Activated CD4-positive, alpha-beta T cell treated with anti-CD3 and anti-CD28 coated beads for 1 hour (primary cell): ENCODE measurements at regions not wholly inside any gene's neighbourhood (a gene's known extent, or its start where the extent isn't known, plus 50 kb on each side); places are given as distances from the start of the nearest gene placed in this dataset.

Source experiments
- DNase-seq: peaks from one replicate; pipeline ENCODE4 v3.0.0-alpha.2; 2020

GRCh38 chr3:187465503-187465902 lies 97.3 kb downstream of the RTP4 start:
- DNase-seq: no peak

DNA sequence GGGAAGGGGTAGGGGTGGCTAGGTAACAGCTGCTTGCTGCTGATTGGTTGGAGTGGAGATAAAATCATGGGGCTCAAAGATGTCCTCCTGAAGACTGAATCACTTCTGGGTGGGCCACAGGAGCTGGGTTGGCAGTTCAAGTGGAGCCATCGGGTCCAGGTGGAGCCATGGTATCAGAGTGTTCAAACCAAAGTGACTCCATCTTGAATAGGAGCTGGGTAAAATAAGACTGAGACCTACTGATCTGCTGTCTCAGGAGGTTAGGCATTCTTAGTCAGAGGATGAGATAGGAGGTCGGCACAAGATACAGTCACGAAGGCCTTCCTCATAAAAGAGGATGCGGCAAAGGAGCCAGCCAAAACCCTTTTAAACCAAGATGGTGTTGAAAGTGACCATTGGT lies 96.5 kb downstream of the RTP4 start:
- DNase-seq: no peak

DNA sequence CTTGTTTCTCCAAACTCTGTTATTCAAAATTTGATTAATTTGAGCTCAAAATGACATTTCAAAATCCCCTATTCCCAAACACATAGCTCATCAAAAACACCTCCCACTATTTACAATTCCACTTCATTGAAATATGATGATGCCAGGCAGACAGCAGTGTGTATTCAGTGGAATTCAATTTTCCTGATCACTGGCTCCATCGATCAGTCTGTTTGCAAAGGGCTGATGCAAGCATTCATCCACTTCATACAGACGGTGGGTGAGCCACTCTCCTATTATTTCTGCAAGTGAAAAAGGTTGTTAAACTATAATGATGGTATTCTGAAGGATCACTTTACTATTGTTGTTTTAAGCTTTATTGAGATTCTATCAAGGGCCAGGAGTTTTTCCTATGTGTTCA lies 90.7 kb downstream of the RTP4 start:
- DNase-seq: no peak

DNA sequence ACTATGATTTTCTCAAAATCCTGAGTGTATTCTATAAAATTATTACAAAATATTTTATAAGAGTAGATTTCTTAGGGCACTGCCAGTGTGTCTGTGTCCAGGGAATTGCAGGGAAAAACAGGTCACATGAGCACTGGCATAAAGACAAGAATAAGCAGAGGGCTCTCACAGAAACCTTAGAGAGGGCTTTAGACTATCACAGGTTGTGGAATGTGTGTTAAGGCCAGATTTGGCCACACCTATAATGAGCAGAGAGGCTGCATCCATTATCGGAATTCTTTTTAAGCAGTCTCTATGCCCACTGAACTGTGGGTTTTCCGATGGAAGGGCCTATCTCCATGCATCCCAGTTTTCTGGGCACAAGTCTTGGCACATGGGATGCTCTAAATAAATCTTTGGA lies 90.2 kb downstream of the RTP4 start:
- no peak for DNase-seq

DNA sequence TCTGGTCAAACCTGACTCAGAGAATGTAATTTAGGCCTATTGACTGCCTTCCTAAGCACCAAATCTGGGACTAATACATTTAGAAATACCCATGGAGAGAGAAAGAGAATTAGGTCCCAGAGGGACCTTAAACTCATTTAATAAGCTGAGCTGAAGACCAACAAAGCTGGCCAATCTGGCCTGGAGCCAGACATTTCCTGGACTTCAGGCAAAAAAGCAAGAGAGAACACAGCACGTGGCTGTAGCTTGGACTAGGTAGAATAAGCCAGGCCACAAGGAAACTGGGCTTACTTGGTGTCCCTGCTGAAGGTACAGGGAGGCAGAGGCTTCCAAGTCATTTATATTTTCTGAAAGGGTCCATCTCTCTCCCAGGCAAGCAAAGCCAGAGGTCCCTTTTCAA lies 88.1 kb downstream of the RTP4 start:
- DNase-seq: no peak

GRCh38 chr3:187454085-187454815 lies 86.1 kb downstream of the RTP4 start:
- no peak for DNase-seq

GRCh38 chr3:187450431-187451190 lies 82.4 kb downstream of the RTP4 start:
- no peak for DNase-seq

GRCh38 chr3:187448674-187449073 lies 80.5 kb downstream of the RTP4 start:
- no peak for DNase-seq

DNA sequence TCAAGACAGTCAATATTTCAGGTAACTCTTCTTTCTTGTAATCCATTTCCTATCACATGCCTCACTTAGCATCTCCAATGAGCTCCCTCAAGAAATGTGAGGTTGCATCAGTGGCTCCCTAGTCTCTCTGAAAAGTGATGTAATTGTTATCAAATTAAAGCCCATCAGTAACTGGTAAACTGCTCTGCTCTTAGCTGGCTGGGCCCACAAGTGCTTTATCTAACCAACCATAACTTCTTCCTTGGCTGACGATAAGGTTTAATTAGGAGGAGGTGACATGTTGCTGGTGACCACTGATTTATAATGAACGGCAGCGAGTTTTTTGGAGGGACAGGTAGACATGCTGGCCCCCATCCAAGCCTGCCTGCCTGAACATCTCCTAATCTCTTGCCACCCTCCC lies 79.6 kb downstream of the RTP4 start:
- DNase-seq: no peak

- no peak for DNase-seq
Observed at GRCh38 chr3:187445356-187445755, 77.2 kb downstream of the RTP4 start.

DNA sequence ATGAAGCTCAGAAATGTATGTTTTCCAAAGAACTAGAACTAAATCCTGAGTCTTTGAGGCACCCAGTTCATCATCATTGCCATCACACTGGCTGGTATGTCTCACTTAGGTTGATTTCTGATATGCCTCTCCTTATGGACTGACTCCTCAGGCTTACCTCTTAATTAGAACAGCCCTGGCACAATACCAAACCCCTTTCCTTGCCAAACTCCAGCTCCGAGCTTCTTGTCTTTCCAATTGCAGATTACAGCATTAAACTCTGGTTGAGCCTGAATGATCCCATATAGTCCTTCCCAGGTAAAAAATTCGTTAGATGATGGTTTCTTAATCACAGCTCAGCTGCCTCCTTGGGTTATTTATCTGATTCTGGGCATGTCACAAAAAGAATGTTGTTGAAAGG lies 66.3 kb downstream of the RTP4 start:
- DNase-seq: no peak

- DNase-seq: no peak
Observed at GRCh38 chr3:187430576-187430975, 62.4 kb downstream of the RTP4 start.
